ENCODE measurements at regions not wholly inside any gene's neighbourhood (a gene's known extent, or its start where the extent isn't known, plus 50 kb on each side); places are given as distances from the start of the nearest gene placed in this dataset.
"Not testable (repeated sequence)": the region's sequence is repeated elsewhere in the genome, so short reads cannot be mapped to it uniquely, and the experiment has no call there.

GRCh38 chr5:116864157-116864837 is 289.7 kb upstream of the SEMA6A start:
- H3K27me3 ChIP-seq (ENCODE audit: control insufficient read depth in 2 of 2, insufficient read depth in 1 of 2, low read length in 1 of 2): no peaks in the 10 kb centered on the region
- no peaks in the 10 kb centered on the region for H3K4me1 ChIP-seq (ENCODE audit: control insufficient read depth in 2 of 2, insufficient read depth in 2 of 2, low read length in 2 of 2)
- no peak overlapping the region for H3K4me3 ChIP-seq (ENCODE audit: low read length in 2 of 2)
- no peaks in the 10 kb centered on the region for H3K36me3 ChIP-seq (ENCODE audit: control insufficient read depth in 2 of 2, insufficient read depth in 2 of 2, low read length in 1 of 2)
- no peak overlapping the region for H3K27ac ChIP-seq (ENCODE audit: low read depth in 1 of 2, low read length in 1 of 2)
- no peak for DNase-seq (ENCODE audit: low read depth in 6 of 9, low spot score in 9 of 9)
- H3K9me3 ChIP-seq (ENCODE audit: control insufficient read depth in 2 of 2, insufficient read depth in 1 of 2, low read length in 1 of 2): no peaks in the 10 kb centered on the region
- WGBS: 63% methylated on average over 9 of the region's 9 CpGs

- no peak for DNase-seq (ENCODE audit: low read depth in 6 of 9, low spot score in 9 of 9)
- no peaks in the 10 kb centered on the region for H3K27me3 ChIP-seq (ENCODE audit: control insufficient read depth in 2 of 2, insufficient read depth in 1 of 2, low read length in 1 of 2)
- H3K4me1 ChIP-seq (ENCODE audit: control insufficient read depth in 2 of 2, insufficient read depth in 2 of 2, low read length in 2 of 2): peaks cover 0 to 6% of the 10 kb centered on the region in 2 donors
- 70% methylated on average over 10 of the region's 10 CpGs for WGBS
- no peaks in the 10 kb centered on the region for H3K9me3 ChIP-seq (ENCODE audit: control insufficient read depth in 2 of 2, insufficient read depth in 1 of 2, low read length in 1 of 2)
- no peaks in the 10 kb centered on the region for H3K36me3 ChIP-seq (ENCODE audit: control insufficient read depth in 2 of 2, insufficient read depth in 2 of 2, low read length in 1 of 2)
- no peak overlapping the region for H3K4me3 ChIP-seq (ENCODE audit: low read length in 2 of 2)
- H3K27ac ChIP-seq (ENCODE audit: low read depth in 1 of 2, low read length in 1 of 2): no peak overlapping the region
These were observed 288.2 kb upstream of the SEMA6A start for GRCh38 chr5:116862632-116863455.

DNA sequence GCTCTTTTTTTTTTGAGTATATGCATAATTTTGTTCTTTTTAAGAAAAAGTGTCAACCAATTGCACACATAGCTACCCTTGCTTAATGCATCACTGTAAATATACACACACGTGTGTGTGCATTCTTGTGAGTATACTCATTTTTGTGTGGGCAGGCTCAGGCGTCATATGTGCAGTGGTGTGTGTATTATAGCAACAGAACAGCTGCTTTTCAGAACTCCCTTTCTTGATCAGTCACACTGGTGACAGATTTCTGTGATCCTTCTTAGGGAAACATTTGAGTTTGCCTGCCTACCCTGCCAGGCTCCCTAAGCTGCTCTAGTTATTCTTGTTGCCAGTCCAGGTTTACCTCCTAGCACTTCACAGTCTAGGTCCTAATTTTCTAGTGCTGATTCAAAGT is 287.0 kb upstream of the SEMA6A start:
- 87% methylated on average over 2 of the region's 2 CpGs for WGBS
- H3K9me3 ChIP-seq (ENCODE audit: control insufficient read depth in 2 of 2, insufficient read depth in 1 of 2, low read length in 1 of 2): no peaks in the 10 kb centered on the region
- H3K4me1 ChIP-seq (ENCODE audit: control insufficient read depth in 2 of 2, insufficient read depth in 2 of 2, low read length in 2 of 2): peaks cover 0 to 6% of the 10 kb centered on the region in 2 donors
- DNase-seq (ENCODE audit: low read depth in 6 of 9, low spot score in 9 of 9): no peak
- no peaks in the 10 kb centered on the region for H3K27me3 ChIP-seq (ENCODE audit: control insufficient read depth in 2 of 2, insufficient read depth in 1 of 2, low read length in 1 of 2)
- H3K36me3 ChIP-seq (ENCODE audit: control insufficient read depth in 2 of 2, insufficient read depth in 2 of 2, low read length in 1 of 2): no peaks in the 10 kb centered on the region
- no peak overlapping the region for H3K27ac ChIP-seq (ENCODE audit: low read depth in 1 of 2, low read length in 1 of 2)
- no peak overlapping the region for H3K4me3 ChIP-seq (ENCODE audit: low read length in 2 of 2)

DNA sequence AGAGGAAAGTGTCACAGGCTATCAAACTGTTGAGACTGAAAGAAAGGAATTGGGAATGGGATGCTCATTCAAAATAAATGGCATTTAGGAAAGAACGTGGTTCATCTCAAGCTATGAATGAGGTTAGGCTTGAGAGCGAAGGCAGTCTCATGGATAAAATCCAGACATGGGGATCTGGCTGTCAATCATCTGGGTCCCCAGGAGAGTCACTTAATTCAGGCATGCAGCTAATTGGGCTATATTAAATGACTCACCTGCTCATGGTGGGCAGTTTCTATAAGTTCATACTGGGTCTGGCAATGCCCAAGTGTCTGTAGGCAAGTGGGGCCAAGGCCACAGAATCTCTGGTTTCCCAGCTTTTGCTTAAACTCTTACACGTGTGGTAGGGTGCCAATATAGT is 286.5 kb upstream of the SEMA6A start:
- Histone ChIP-seq H3K27ac (ENCODE audit: low read depth in 1 of 2, low read length in 1 of 2) (no peak overlapping the region), H3K4me3 (ENCODE audit: low read length in 2 of 2) (no peak overlapping the region), H3K9me3 (ENCODE audit: control insufficient read depth in 2 of 2, insufficient read depth in 1 of 2, low read length in 1 of 2) (no peaks in the 10 kb centered on the region), H3K27me3 (ENCODE audit: control insufficient read depth in 2 of 2, insufficient read depth in 1 of 2, low read length in 1 of 2) (no peaks in the 10 kb centered on the region), H3K4me1 (ENCODE audit: control insufficient read depth in 2 of 2, insufficient read depth in 2 of 2, low read length in 2 of 2) (peaks cover 0 to 6% of the 10 kb centered on the region in 2 donors), H3K36me3 (ENCODE audit: control insufficient read depth in 2 of 2, insufficient read depth in 2 of 2, low read length in 1 of 2) (no peaks in the 10 kb centered on the region)
- no peak for DNase-seq (ENCODE audit: low read depth in 6 of 9, low spot score in 9 of 9)
- WGBS: 93% methylated on average over 3 of the region's 3 CpGs

GRCh38 chr5:116859666-116860320 is 285.2 kb upstream of the SEMA6A start:
- Histone ChIP-seq H3K9me3 (ENCODE audit: control insufficient read depth in 2 of 2, insufficient read depth in 1 of 2, low read length in 1 of 2) (no peaks in the 10 kb centered on the region), H3K36me3 (ENCODE audit: control insufficient read depth in 2 of 2, insufficient read depth in 2 of 2, low read length in 1 of 2) (no peaks in the 10 kb centered on the region), H3K4me1 (ENCODE audit: control insufficient read depth in 2 of 2, insufficient read depth in 2 of 2, low read length in 2 of 2) (peaks cover 0 to 6% of the 10 kb centered on the region in 2 donors), H3K27me3 (ENCODE audit: control insufficient read depth in 2 of 2, insufficient read depth in 1 of 2, low read length in 1 of 2) (no peaks in the 10 kb centered on the region), H3K4me3 (ENCODE audit: low read length in 2 of 2) (no peak overlapping the region), H3K27ac (ENCODE audit: low read depth in 1 of 2, low read length in 1 of 2) (no peak overlapping the region)
- DNase-seq (ENCODE audit: low read depth in 6 of 9, low spot score in 9 of 9): no peak
- 92% methylated on average over 4 of the region's 4 CpGs for WGBS

GRCh38 chr5:116858705-116859333 is 284.2 kb upstream of the SEMA6A start:
- no peaks in the 10 kb centered on the region for H3K9me3 ChIP-seq (ENCODE audit: control insufficient read depth in 2 of 2, insufficient read depth in 1 of 2, low read length in 1 of 2)
- peak overlapping the region in 1 of 2 donors; percentile 20 for H3K27ac ChIP-seq (ENCODE audit: low read depth in 1 of 2, low read length in 1 of 2)
- no peaks in the 10 kb centered on the region for H3K27me3 ChIP-seq (ENCODE audit: control insufficient read depth in 2 of 2, insufficient read depth in 1 of 2, low read length in 1 of 2)
- no peak overlapping the region for H3K4me3 ChIP-seq (ENCODE audit: low read length in 2 of 2)
- DNase-seq (ENCODE audit: low read depth in 6 of 9, low spot score in 9 of 9): peak in 6 of 9 donors; percentile 3 to 44 (median 4)
- WGBS: 86% methylated on average over 4 of the region's 4 CpGs
- no peaks in the 10 kb centered on the region for H3K36me3 ChIP-seq (ENCODE audit: control insufficient read depth in 2 of 2, insufficient read depth in 2 of 2, low read length in 1 of 2)
- peaks cover 0 to 6% of the 10 kb centered on the region in 2 donors for H3K4me1 ChIP-seq (ENCODE audit: control insufficient read depth in 2 of 2, insufficient read depth in 2 of 2, low read length in 2 of 2)

DNA sequence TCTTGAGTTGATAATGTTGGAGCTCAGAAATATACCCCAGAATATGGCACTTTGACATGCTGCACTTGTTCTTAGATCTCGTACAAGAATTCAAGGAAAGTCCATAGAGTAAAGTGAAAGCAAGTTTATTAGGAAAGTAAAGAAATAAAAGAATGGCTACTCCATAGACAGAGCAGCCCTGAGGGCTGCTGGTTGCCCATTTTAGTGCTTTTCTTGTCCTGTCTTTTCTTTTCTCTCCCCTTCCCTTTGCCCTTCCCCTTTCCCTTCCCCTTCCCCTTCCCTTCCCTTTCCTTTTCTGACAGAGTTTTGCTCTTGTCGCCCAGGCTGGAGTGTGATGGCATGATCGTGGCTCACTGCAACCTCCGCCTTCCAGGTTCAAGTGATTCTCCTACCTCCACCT is 283.4 kb upstream of the SEMA6A start:
- DNase-seq (ENCODE audit: low read depth in 6 of 9, low spot score in 9 of 9); H3K27ac ChIP-seq (ENCODE audit: low read depth in 1 of 2, low read length in 1 of 2); H3K4me1 ChIP-seq (ENCODE audit: control insufficient read depth in 2 of 2, insufficient read depth in 2 of 2, low read length in 2 of 2); H3K36me3 ChIP-seq (ENCODE audit: control insufficient read depth in 2 of 2, insufficient read depth in 2 of 2, low read length in 1 of 2); H3K4me3 ChIP-seq (ENCODE audit: low read length in 2 of 2); H3K27me3 ChIP-seq (ENCODE audit: control insufficient read depth in 2 of 2, insufficient read depth in 1 of 2, low read length in 1 of 2); H3K9me3 ChIP-seq (ENCODE audit: control insufficient read depth in 2 of 2, insufficient read depth in 1 of 2, low read length in 1 of 2): not testable (repeated sequence)
- WGBS: 95% methylated on average over 4 of the region's 4 CpGs

- Histone ChIP-seq H3K27me3 (ENCODE audit: control insufficient read depth in 2 of 2, insufficient read depth in 1 of 2, low read length in 1 of 2) (no peaks in the 10 kb centered on the region), H3K4me1 (ENCODE audit: control insufficient read depth in 2 of 2, insufficient read depth in 2 of 2, low read length in 2 of 2) (peaks cover 0 to 6% of the 10 kb centered on the region in 2 donors), H3K36me3 (ENCODE audit: control insufficient read depth in 2 of 2, insufficient read depth in 2 of 2, low read length in 1 of 2) (no peaks in the 10 kb centered on the region), H3K27ac (ENCODE audit: low read depth in 1 of 2, low read length in 1 of 2) (no peak overlapping the region), H3K9me3 (ENCODE audit: control insufficient read depth in 2 of 2, insufficient read depth in 1 of 2, low read length in 1 of 2) (no peaks in the 10 kb centered on the region), H3K4me3 (ENCODE audit: low read length in 2 of 2) (no peak overlapping the region)
- no peak for DNase-seq (ENCODE audit: low read depth in 6 of 9, low spot score in 9 of 9)
- 96% methylated on average over 1 of the region's 1 CpG for WGBS
These were observed 281.6 kb upstream of the SEMA6A start for GRCh38 chr5:116856271-116856670.

- 94% methylated on average over 3 of the region's 3 CpGs for WGBS
These were observed 279.4 kb upstream of the SEMA6A start for GRCh38 chr5:116853992-116854391.

More at GRCh38 chr5:116853992-116854391, 279.4 kb upstream of the SEMA6A start:
- H3K27ac ChIP-seq (ENCODE audit: low read depth in 1 of 2, low read length in 1 of 2): no peak overlapping the region
- DNase-seq (ENCODE audit: low read depth in 6 of 9, low spot score in 9 of 9): no peak
- no peaks in the 10 kb centered on the region for H3K9me3 ChIP-seq (ENCODE audit: control insufficient read depth in 2 of 2, insufficient read depth in 1 of 2, low read length in 1 of 2)
- no peak overlapping the region for H3K4me3 ChIP-seq (ENCODE audit: low read length in 2 of 2)
- H3K27me3 ChIP-seq (ENCODE audit: control insufficient read depth in 2 of 2, insufficient read depth in 1 of 2, low read length in 1 of 2): no peaks in the 10 kb centered on the region
- H3K36me3 ChIP-seq (ENCODE audit: control insufficient read depth in 2 of 2, insufficient read depth in 2 of 2, low read length in 1 of 2): no peaks in the 10 kb centered on the region
- peaks cover 0 to 6% of the 10 kb centered on the region in 2 donors for H3K4me1 ChIP-seq (ENCODE audit: control insufficient read depth in 2 of 2, insufficient read depth in 2 of 2, low read length in 2 of 2)

Data from thymus (tissue), 11 donors.